HG03521 (cell line): ENCODE measurements at regions not wholly inside any gene's neighbourhood (a gene's known extent, or its start where the extent isn't known, plus 50 kb on each side); places are given as distances from the start of the nearest gene placed in this dataset.
"Not testable (repeated sequence)": the region's sequence is repeated elsewhere in the genome, so short reads cannot be mapped to it uniquely, and the experiment has no call there.

Experiments used
- ATAC-seq: cut with Tn5 transposase; IDR thresholded peaks from one replicate; pipeline ENCODE4 v1.9.1; 2021; ENCODE audit warnings: mild to moderate bottlenecking, moderate library complexity; ENCODE audit not compliant: unreplicated experiment

- ATAC-seq, result not testable (repeated sequence)
These were observed 4462.4 kb upstream of the TPTE start for GRCh38 chr21:6058997-6059396.

GRCh38 chr21:6060054-6060681 lies 4461.2 kb upstream of the TPTE start:
- ATAC-seq, result not testable (repeated sequence)

GRCh38 chr21:6066320-6066985 lies 4454.9 kb upstream of the TPTE start:
- ATAC-seq, result not testable (repeated sequence)

- not testable (repeated sequence) for ATAC-seq
These were observed 4453.1 kb upstream of the TPTE start for GRCh38 chr21:6068098-6068831.

GRCh38 chr21:6070213-6070612 lies 4451.2 kb upstream of the TPTE start:
- ATAC-seq, result not testable (repeated sequence)

GRCh38 chr21:6072691-6073090 lies 4448.7 kb upstream of the TPTE start:
- ATAC-seq, result not testable (repeated sequence)

GRCh38 chr21:6073993-6074705 lies 4447.2 kb upstream of the TPTE start:
- ATAC-seq, result not testable (repeated sequence)

- not testable (repeated sequence) for ATAC-seq
These were observed 4446.4 kb upstream of the TPTE start for GRCh38 chr21:6074935-6075334.

GRCh38 chr21:6075627-6076208 lies 4445.7 kb upstream of the TPTE start:
- not testable (repeated sequence) for ATAC-seq

- ATAC-seq, result not testable (repeated sequence)
These were observed 4444.0 kb upstream of the TPTE start for GRCh38 chr21:6077358-6077757.

GRCh38 chr21:6078902-6079301 lies 4442.5 kb upstream of the TPTE start:
- ATAC-seq, result not testable (repeated sequence)

- ATAC-seq, result not testable (repeated sequence)
These were observed 4440.3 kb upstream of the TPTE start for GRCh38 chr21:6080941-6081655.

GRCh38 chr21:6082166-6082565 lies 4439.2 kb upstream of the TPTE start:
- not testable (repeated sequence) for ATAC-seq

GRCh38 chr21:6083574-6084120 lies 4437.7 kb upstream of the TPTE start:
- ATAC-seq, result not testable (repeated sequence)

- not testable (repeated sequence) for ATAC-seq
These were observed 4435.3 kb upstream of the TPTE start for GRCh38 chr21:6086038-6086437.

- not testable (repeated sequence) for ATAC-seq
These were observed 4433.7 kb upstream of the TPTE start for GRCh38 chr21:6087579-6088178.

- not testable (repeated sequence) for ATAC-seq
These were observed 4431.0 kb upstream of the TPTE start for GRCh38 chr21:6090286-6090908.

GRCh38 chr21:6091335-6092027 lies 4429.9 kb upstream of the TPTE start:
- ATAC-seq, result not testable (repeated sequence)
